GM19043 (cell line): ENCODE measurements at regions not wholly inside any gene's neighbourhood (a gene's known extent, or its start where the extent isn't known, plus 50 kb on each side); places are given as distances from the start of the nearest gene placed in this dataset.
"Not testable (repeated sequence)": the region's sequence is repeated elsewhere in the genome, so short reads cannot be mapped to it uniquely, and the experiment has no call there.

ENCODE experiments used
- ATAC-seq: cut with Tn5 transposase; IDR thresholded peaks from one replicate; pipeline ENCODE4 v1.9.1; 2021; ENCODE audit warnings: low read depth; ENCODE audit not compliant: unreplicated experiment

- no peak for ATAC-seq
Observed at GRCh38 chr7:159211540-159212182, 67.0 kb upstream of the VIPR2 start.

- ATAC-seq = no peak
Observed at GRCh38 chr7:159210581-159211235, 66.0 kb upstream of the VIPR2 start.

GRCh38 chr7:159209429-159209828, 64.8 kb upstream of the VIPR2 start:
- ATAC-seq = no peak

- no peak for ATAC-seq
Observed at GRCh38 chr7:159207951-159208350, 63.3 kb upstream of the VIPR2 start.

- ATAC-seq = no peak
Observed at GRCh38 chr7:159207393-159207792, 62.7 kb upstream of the VIPR2 start.

- no peak for ATAC-seq
Observed at GRCh38 chr7:159205833-159206232, 61.2 kb upstream of the VIPR2 start.

GRCh38 chr7:159204664-159205063, 60.0 kb upstream of the VIPR2 start:
- no peak for ATAC-seq

GRCh38 chr7:159203253-159203652, 58.6 kb upstream of the VIPR2 start:
- ATAC-seq = not testable (repeated sequence)

GRCh38 chr7:159201722-159202330, 57.2 kb upstream of the VIPR2 start:
- no peak for ATAC-seq

GRCh38 chr7:159200421-159200820, 55.8 kb upstream of the VIPR2 start:
- no peak for ATAC-seq

GRCh38 chr7:159198016-159198724, 53.5 kb upstream of the VIPR2 start:
- no peak for ATAC-seq

- ATAC-seq = peak; percentile 50
Observed at GRCh38 chr7:159197066-159197975, 52.7 kb upstream of the VIPR2 start.

- no peak for ATAC-seq
Observed at GRCh38 chr7:159196584-159196983, 51.9 kb upstream of the VIPR2 start.

- ATAC-seq = no peak
Observed at GRCh38 chr7:159195946-159196345, 51.3 kb upstream of the VIPR2 start.
